Left lobe of liver (tissue), 2 donors: ENCODE measurements at regions not wholly inside any gene's neighbourhood (a gene's known extent, or its start where the extent isn't known, plus 50 kb on each side); places are given as distances from the start of the nearest gene placed in this dataset.
"Not testable (repeated sequence)": the region's sequence is repeated elsewhere in the genome, so short reads cannot be mapped to it uniquely, and the experiment has no call there.

Experiments used
- ATAC-seq: fragments of 200-7000 bp; cut with Tn5 transposase; one replicate; pipeline ENCODE4 v1.9.1; 2020; ENCODE audit warnings: mild to moderate bottlenecking, moderate library complexity
- DNase-seq: peaks from one replicate; pipeline ENCODE4 v3.0.0-alpha.2; 2020; ENCODE audit warnings: low spot score
- donor health status: DM: no; HTN: no; CAD: no; lungs with moderate emphysema.
- donor health status: DM: no; HTN: yes; CAD: no.

GRCh38 chr7:79786187-79786586, 332.7 kb upstream of the MAGI2 start:
- no peak for DNase-seq
- no peak for ATAC-seq

GRCh38 chr7:79785556-79785955, 332.1 kb upstream of the MAGI2 start:
- ATAC-seq (no peak), DNase-seq (no peak)

GRCh38 chr7:79782906-79783305, 329.4 kb upstream of the MAGI2 start:
- DNase-seq, result no peak
- no peak for ATAC-seq

GRCh38 chr7:79782256-79782655, 328.8 kb upstream of the MAGI2 start:
- ATAC-seq (no peak), DNase-seq (no peak)

DNA sequence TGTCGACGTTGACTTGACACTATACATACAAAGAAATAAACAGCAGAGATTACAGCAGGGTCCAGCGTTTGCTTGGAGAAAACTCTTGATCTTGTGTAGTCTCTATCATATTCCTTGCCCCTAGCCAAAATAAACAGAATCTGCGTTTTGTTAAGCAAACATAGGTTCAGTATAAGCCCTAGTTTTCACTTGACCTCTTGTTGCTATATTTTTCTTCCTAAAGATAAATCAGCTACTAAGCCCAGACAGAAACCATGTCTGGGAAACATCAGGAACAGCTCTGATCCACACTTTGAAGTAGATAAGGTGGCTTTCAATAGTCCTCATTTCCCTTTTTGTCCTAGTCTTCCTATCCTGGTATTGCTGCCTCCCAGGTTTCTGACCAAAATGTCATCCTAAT, 328.2 kb upstream of the MAGI2 start:
- no peak for DNase-seq
- ATAC-seq, result no peak

DNA sequence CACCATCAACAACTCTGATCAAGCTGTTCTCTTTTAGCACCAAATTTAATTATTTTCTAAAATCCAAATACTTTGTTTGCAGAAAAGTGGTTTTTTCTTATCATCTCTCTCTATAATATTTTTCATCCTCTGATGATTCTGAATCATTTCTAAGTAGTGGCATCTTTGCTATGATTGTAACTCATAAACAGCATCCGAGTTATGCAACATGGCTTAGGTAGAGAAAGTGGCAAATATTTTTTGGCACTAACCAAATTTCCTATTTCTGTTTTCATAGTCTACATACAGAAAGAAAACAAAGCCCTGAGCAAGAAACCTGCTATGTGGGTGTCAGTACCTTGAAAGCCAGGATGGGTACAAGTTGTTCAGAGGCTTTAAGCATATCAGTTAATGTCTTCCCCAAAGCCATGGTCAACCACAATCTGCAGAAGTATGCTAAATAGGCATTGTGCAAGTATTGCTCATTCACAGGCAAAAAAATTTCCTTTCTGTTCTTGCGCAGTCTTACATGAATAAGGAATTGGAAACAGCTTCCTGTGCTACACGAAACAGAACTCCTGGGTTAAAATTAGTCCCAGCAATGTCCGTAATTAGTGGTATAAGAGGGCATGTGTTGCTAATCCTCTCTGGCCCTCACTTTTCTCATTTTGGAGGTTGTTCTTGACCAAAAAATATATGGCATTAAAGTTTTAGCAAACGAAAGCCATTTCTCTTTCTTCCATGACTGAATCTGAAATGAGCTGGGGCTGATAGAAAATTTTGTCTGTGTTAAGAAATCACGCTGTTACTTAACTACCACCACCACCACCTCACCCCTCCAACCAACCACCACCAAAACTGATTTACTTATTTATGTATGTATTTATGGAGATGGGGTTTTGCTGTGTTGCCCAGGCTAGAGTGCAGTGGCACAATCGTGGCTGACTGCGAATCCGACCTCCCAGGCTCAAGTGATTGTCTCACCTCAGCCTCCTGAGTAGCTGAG, 325.6 kb upstream of the MAGI2 start:
- DNase-seq (no peak), ATAC-seq (no peak)

- DNase-seq (no peak), ATAC-seq (no peak)
Measured at GRCh38 chr7:79775911-79776310, 322.4 kb upstream of the MAGI2 start.

DNA sequence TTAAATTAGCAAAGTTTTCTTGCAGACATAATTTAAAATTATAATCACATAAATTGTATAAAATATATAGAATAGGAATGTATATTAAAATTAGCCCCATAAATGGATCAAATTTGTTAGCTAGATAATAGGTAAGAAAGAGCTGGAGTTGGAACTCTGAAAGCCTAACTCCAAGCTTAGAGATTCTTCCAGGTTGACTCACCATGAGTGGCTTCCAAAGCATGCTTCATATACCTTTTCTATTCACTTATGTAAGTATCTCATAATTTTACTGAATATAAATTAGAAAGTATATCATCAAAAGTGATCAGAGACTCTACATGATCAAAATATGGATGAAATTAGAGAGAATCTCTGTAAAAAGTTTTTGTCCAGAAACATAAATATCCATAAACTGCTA, 320.7 kb upstream of the MAGI2 start:
- ATAC-seq (no peak), DNase-seq (no peak)

DNA sequence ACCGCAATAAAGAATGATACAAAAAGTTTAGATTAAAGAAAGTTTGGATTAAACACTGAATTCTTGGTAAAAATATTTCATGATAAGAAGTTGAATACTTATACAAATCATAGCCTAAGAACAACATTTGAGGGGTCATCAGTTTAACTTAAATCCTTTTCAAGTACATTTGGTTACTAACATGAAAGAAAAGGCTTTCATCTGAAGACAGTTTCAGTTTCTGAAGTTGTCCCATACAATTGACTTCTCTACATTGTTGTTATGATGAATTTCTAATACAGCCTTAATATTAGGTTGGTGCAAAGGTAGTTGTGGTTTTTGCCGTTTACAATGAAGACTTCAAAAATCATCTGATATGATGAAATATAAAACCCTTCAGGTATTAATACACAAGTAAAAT, 317.5 kb upstream of the MAGI2 start:
- DNase-seq, result no peak
- ATAC-seq, result no peak

DNA sequence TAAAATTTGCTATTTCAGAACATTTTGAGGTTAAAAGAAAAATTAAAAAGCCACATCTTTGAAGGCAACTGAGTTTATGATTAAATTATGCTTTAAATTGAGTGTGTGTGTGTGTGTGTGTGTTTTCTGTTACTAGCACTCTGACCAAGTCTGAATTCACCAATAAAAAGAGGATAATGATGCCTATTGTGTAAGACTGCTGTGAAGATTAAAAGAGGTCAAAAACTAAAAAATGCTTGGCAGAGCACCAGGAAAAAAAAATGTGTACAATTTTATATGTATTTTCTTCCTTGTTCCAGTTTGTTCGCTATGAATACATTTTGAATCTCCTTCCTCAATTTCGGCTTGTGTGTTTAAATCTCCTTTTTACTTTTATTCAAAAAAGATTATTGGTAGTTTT, 316.6 kb upstream of the MAGI2 start:
- DNase-seq (no peak), ATAC-seq (no peak)

DNA sequence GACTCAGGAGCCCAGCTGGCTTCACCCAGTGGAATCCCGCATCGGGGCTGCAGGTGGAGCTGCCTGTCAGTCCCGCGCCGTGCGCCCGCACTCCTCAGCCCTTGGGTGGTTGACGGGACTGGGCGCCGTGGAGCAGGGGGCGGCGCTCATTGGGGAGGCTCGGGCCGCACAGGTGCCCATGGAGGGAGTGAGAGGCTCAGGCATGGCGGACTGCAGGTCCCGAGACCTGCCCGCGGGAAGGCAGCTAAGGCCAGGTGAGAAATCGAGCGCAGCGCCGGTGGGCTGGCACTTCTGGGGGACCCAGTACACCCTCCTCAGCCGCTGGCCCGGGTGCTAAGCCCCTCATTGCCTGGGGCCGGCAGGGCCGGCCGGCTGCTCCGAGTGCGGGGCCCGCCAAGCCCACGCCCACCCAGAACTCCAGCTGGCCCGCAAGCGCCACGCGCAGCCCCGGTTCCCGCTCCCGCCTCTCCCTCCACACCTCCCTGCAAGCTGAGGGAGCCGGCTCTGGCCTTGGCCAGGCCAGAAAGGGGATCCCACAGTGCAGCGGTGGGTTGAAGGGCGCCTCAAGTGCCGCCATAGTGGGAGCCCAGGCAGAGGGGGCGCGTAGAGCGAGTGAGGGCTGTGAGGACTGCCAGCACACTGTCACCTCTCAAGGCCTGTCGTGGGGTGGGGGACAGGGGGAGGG, 314.6 kb upstream of the MAGI2 start:
- DNase-seq, ATAC-seq: not testable (repeated sequence)

DNA sequence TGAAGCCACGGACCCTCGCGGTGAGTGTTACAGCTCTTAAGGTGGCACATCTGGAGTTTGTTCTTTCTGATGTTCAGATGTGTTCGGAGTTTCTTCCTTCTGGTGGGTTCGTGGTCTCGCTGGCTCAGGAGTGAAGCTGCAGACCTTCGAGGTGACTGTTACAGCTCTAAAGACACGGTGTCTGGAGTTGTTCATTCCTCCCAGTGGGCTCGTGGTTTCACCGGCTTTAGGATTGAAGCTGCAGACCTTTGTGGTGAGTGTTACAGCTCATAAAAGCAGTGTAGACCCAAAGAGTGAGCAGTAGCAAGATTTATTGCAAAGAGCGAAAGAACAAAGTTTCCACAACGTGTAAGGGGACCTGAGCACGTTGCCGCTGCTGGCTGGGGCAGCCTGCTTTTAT, 313.7 kb upstream of the MAGI2 start:
- DNase-seq, ATAC-seq: not testable (repeated sequence)

DNA sequence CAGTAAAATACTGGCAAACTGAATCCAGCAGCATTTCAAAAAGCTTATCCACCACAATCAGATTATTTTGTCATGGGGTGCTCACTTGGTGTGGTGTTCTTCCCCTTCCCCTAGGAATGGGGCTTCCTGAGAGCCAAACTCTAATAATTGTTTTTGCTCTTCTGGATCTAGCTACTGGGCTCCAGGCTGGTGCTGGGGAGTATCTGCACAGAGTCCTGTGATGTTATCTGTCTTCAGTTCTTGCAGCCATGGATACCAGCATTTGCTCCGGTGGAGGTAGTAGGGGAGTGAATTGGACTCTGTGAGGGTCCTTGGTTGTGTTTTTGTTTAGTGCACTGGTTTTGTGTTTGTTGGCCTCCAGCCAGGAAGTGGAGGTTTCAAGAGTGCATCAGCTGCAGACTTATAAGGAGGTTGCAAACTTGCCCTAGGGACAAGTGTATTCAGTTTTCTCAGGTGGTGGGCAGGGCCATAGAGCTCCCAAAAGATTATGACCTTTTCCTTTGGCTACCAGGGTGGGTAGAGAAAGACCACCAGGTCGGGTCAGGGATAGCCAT, 308.5 kb upstream of the MAGI2 start:
- no peak for DNase-seq
- no peak for ATAC-seq

GRCh38 chr7:79750941-79751340, 297.5 kb upstream of the MAGI2 start:
- DNase-seq, ATAC-seq: not testable (repeated sequence)

DNA sequence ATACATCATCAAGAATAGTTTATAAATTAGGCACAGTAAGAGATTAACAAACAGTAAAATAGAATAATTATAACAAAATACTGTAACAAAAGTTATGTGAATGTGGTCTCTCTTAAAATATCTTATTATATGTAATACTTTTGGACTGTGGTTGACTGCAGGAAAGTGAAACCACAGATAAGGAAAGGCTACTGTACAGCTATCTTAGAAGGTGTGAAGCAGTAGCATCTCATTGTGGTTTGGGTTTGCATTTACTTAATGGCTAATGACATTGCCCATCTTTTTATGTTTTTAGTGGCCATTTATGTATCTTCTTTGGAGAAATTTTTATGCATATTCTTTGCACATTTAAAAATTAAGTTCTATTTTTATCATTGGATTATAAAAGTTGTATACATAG, 296.4 kb upstream of the MAGI2 start:
- no peak for DNase-seq
- ATAC-seq, result no peak

GRCh38 chr7:79741684-79742083, 288.2 kb upstream of the MAGI2 start:
- ATAC-seq (peak; percentile 65), DNase-seq (no peak)

DNA sequence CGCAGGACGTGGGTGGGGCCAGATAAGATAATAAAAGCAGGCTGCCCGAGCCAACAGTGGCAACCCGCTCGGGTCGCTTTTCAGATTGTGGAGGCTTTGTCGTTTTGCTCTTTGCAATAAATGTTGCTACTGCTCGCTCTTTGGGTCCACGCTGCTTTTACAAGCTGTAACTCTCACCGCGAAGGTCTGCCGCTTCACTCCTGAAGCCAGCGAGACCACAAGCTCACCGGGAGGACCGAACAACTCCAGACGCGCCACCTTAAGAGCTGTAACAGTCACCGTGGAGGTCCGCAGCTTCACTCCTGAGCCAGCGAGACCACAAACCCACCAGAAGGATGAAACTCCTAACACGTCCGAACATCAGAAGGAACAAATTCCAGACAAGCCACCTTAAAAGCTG, 286.6 kb upstream of the MAGI2 start:
- DNase-seq (no peak), ATAC-seq (no peak)

DNA sequence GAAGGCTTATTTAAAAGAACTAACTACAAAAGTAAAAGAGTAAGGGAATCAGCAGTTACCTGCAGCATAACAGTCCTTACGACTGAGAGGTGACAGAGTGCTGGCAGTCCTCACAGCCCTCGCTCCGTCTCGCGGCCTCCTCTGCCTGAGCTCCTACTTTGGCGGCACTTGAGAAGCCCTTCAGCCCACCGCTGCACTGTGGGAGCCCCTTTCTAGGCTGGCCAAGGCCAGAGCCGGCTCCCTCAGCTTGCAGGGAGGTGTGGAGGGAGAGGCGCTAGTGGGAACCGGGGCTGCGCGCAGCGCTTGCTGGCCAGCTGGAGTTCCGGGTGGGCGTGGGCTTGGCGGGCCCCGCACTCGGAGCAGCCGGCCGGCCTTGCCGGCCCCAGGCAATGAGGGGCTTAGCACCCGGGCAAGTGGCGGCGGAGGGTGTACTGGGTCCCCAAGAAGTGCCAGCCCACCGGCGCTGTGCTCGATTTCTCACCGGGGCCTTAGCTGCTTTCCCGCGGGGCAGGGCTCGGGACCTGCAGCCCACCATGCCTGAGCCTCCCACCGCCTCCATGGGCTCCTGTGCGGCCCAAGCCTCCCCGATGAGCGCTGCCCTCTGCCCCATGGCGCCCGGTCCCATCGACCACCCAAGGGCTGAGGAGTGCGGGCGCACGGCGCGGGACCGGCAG, 285.7 kb upstream of the MAGI2 start:
- ATAC-seq, DNase-seq: not testable (repeated sequence)

- ATAC-seq, result no peak
Measured at GRCh38 chr7:79736418-79736817, 283.0 kb upstream of the MAGI2 start.

GRCh38 chr7:79735012-79735411, 281.5 kb upstream of the MAGI2 start:
- ATAC-seq (no peak), DNase-seq (no peak)

More at GRCh38 chr7:79736418-79736817, 283.0 kb upstream of the MAGI2 start:
- no peak for DNase-seq

GRCh38 chr7:79734181-79734580, 280.7 kb upstream of the MAGI2 start:
- no peak for DNase-seq
- no peak for ATAC-seq
